ENCODE measurements at regions not wholly inside any gene's neighbourhood (a gene's known extent, or its start where the extent isn't known, plus 50 kb on each side); places are given as distances from the start of the nearest gene placed in this dataset.

GRCh38 chr3:28922376-28922775 is 358.5 kb upstream of the RBMS3 start:
- DNase-seq (ENCODE audit: low read depth in 2 of 2): no peak
- Histone ChIP-seq H2AFZ (ENCODE audit: low read length) (no peak overlapping the region), H3K9me3 (ENCODE audit: control insufficient read depth, insufficient read depth, low read depth, low read length) (no peaks in the 10 kb centered on the region), H3K4me3 (replicated peaks in 1 of 4; ENCODE audit: control extremely low read depth in 1 of 4, insufficient read depth in 1 of 4, low read depth in 3 of 4, low read length in 4 of 4) (no peak overlapping the region), H3K79me2 (ENCODE audit: control insufficient read depth, insufficient read depth, low read length) (no peaks in the 10 kb centered on the region), H3K27me3 (ENCODE audit: control insufficient read depth, insufficient read depth, low read length) (no peaks in the 10 kb centered on the region), H3K9ac (ENCODE audit: insufficient read depth, low read length) (no peak overlapping the region), H3K36me3 (ENCODE audit: control insufficient read depth, insufficient read depth, low read length) (no peaks in the 10 kb centered on the region), H3K27ac (ENCODE audit: insufficient read depth, low read length) (no peak overlapping the region), H3K4me2 (ENCODE audit: extremely low read depth, insufficient read depth, low read length) (no peak overlapping the region), H3K4me1 (ENCODE audit: control insufficient read depth, extremely low read depth, insufficient read depth, low read length) (no peaks in the 10 kb centered on the region), H4K20me1 (ENCODE audit: control insufficient read depth, extremely low read depth, insufficient read depth, low read length) (no peaks in the 10 kb centered on the region)
- TF ChIP-seq EZH2 (IDR thresholded peaks at IDR 0.05; ENCODE audit: low read length, missing control alignments): no peak
- TF ChIP-seq, protein P1, sequence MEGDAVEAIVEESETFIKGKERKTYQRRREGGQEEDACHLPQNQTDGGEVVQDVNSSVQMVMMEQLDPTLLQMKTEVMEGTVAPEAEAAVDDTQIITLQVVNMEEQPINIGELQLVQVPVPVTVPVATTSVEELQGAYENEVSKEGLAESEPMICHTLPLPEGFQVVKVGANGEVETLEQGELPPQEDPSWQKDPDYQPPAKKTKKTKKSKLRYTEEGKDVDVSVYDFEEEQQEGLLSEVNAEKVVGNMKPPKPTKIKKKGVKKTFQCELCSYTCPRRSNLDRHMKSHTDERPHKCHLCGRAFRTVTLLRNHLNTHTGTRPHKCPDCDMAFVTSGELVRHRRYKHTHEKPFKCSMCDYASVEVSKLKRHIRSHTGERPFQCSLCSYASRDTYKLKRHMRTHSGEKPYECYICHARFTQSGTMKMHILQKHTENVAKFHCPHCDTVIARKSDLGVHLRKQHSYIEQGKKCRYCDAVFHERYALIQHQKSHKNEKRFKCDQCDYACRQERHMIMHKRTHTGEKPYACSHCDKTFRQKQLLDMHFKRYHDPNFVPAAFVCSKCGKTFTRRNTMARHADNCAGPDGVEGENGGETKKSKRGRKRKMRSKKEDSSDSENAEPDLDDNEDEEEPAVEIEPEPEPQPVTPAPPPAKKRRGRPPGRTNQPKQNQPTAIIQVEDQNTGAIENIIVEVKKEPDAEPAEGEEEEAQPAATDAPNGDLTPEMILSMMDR (conservative IDR thresholded peaks at IDR 0.05 in 1 of 2, IDR thresholded peaks at IDR 0.05 in 1 of 2; ENCODE audit: low read depth in 1 of 2, low read length in 2 of 2): no peak

DNA sequence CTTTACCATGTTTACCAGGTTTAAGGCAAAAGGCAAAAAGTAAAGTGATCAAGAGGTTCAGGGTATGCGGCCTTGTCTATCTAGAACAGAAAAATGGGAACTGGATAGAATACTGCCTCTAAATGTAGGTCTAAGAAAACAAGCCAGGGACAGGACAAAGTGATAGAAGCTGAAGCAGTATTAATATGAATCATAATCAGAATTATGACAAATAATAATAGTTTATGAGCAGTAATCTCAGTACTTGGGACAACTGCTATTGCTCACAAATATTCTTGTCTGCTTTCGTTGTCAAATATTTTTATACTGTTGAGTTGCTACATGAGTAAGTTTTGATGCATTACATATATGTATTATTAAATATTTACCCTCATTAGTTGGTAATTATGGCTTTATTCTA is 356.9 kb upstream of the RBMS3 start:
- H3K9ac ChIP-seq (ENCODE audit: insufficient read depth, low read length): no peak overlapping the region
- no peak for DNase-seq (ENCODE audit: low read depth in 2 of 2)
- H3K36me3 ChIP-seq (ENCODE audit: control insufficient read depth, insufficient read depth, low read length): no peaks in the 10 kb centered on the region
- H2AFZ ChIP-seq (ENCODE audit: low read length): no peak overlapping the region
- H3K79me2 ChIP-seq (ENCODE audit: control insufficient read depth, insufficient read depth, low read length): no peaks in the 10 kb centered on the region
- TF ChIP-seq EZH2 (IDR thresholded peaks at IDR 0.05; ENCODE audit: low read length, missing control alignments): no peak
- TF ChIP-seq, protein P1 (conservative IDR thresholded peaks at IDR 0.05 in 1 of 2, IDR thresholded peaks at IDR 0.05 in 1 of 2; ENCODE audit: low read depth in 1 of 2, low read length in 2 of 2): no peak
- H3K4me1 ChIP-seq (ENCODE audit: control insufficient read depth, extremely low read depth, insufficient read depth, low read length): no peaks in the 10 kb centered on the region
- no peaks in the 10 kb centered on the region for H4K20me1 ChIP-seq (ENCODE audit: control insufficient read depth, extremely low read depth, insufficient read depth, low read length)
- no peak overlapping the region for H3K4me2 ChIP-seq (ENCODE audit: extremely low read depth, insufficient read depth, low read length)
- no peaks in the 10 kb centered on the region for H3K9me3 ChIP-seq (ENCODE audit: control insufficient read depth, insufficient read depth, low read depth, low read length)
- no peak overlapping the region for H3K4me3 ChIP-seq (replicated peaks in 1 of 4; ENCODE audit: control extremely low read depth in 1 of 4, insufficient read depth in 1 of 4, low read depth in 3 of 4, low read length in 4 of 4)
- H3K27ac ChIP-seq (ENCODE audit: insufficient read depth, low read length): no peak overlapping the region
- H3K27me3 ChIP-seq (ENCODE audit: control insufficient read depth, insufficient read depth, low read length): no peaks in the 10 kb centered on the region

- Histone ChIP-seq H3K4me3 (replicated peaks in 1 of 4; ENCODE audit: control extremely low read depth in 1 of 4, insufficient read depth in 1 of 4, low read depth in 3 of 4, low read length in 4 of 4) (no peak overlapping the region), H3K4me1 (ENCODE audit: control insufficient read depth, extremely low read depth, insufficient read depth, low read length) (no peaks in the 10 kb centered on the region), H3K79me2 (ENCODE audit: control insufficient read depth, insufficient read depth, low read length) (no peaks in the 10 kb centered on the region), H2AFZ (ENCODE audit: low read length) (no peak overlapping the region), H3K4me2 (ENCODE audit: extremely low read depth, insufficient read depth, low read length) (no peak overlapping the region), H3K9ac (ENCODE audit: insufficient read depth, low read length) (no peak overlapping the region), H3K27ac (ENCODE audit: insufficient read depth, low read length) (no peak overlapping the region), H3K9me3 (ENCODE audit: control insufficient read depth, insufficient read depth, low read depth, low read length) (no peaks in the 10 kb centered on the region), H3K36me3 (ENCODE audit: control insufficient read depth, insufficient read depth, low read length) (no peaks in the 10 kb centered on the region), H3K27me3 (ENCODE audit: control insufficient read depth, insufficient read depth, low read length) (no peaks in the 10 kb centered on the region), H4K20me1 (ENCODE audit: control insufficient read depth, extremely low read depth, insufficient read depth, low read length) (no peaks in the 10 kb centered on the region)
- DNase-seq (ENCODE audit: low read depth in 2 of 2): no peak
- no peak for TF ChIP-seq EZH2 (IDR thresholded peaks at IDR 0.05; ENCODE audit: low read length, missing control alignments)
- TF ChIP-seq, protein P1 (conservative IDR thresholded peaks at IDR 0.05 in 1 of 2, IDR thresholded peaks at IDR 0.05 in 1 of 2; ENCODE audit: low read depth in 1 of 2, low read length in 2 of 2): no peak
These were observed 356.0 kb upstream of the RBMS3 start for GRCh38 chr3:28924744-28925360.

Data from fibroblast of lung (primary cell).